ENCODE measurements at regions not wholly inside any gene's neighbourhood (a gene's known extent, or its start where the extent isn't known, plus 50 kb on each side); places are given as distances from the start of the nearest gene placed in this dataset.

- TF ChIP-seq CTCF (IDR thresholded peaks at IDR 0.05; ENCODE audit: low read length, missing control alignments) = no peak
- DNase-seq (ENCODE audit: low read depth) = no peak
- H3K4me3 ChIP-seq (replicated peaks; ENCODE audit: low read depth, low read length) = no peak overlapping the region
Measured at GRCh38 chr10:60677531-60678129, 100.6 kb upstream of the CDK1 start.

- no peak overlapping the region for H3K4me3 ChIP-seq (replicated peaks; ENCODE audit: low read depth, low read length)
- no peak for DNase-seq (ENCODE audit: low read depth)
- TF ChIP-seq CTCF (IDR thresholded peaks at IDR 0.05; ENCODE audit: low read length, missing control alignments) = no peak
Measured at GRCh38 chr10:60675236-60675635, 103.0 kb upstream of the CDK1 start.

DNA sequence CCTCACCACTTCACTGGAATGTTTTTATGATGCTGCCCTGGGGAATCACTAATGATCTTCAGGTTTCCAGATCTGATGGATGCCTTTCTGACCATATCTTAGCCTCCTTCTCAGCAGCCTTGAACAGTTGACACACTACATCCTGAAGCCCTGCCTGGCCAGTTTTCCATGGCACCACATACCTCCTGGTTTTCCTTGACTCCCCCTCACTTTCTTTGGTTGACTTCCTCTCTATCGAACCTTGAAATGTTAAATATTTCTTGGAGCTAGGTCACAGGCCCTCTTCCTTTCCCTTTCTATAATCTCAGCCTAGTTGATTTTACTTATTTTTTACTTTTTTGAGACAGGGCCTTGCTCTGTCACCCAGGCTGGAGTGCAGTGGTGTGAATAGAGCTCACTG is 108.8 kb upstream of the CDK1 start:
- H3K4me3 ChIP-seq (replicated peaks; ENCODE audit: low read depth, low read length) = no peak overlapping the region
- no peak for DNase-seq (ENCODE audit: low read depth)

DNA sequence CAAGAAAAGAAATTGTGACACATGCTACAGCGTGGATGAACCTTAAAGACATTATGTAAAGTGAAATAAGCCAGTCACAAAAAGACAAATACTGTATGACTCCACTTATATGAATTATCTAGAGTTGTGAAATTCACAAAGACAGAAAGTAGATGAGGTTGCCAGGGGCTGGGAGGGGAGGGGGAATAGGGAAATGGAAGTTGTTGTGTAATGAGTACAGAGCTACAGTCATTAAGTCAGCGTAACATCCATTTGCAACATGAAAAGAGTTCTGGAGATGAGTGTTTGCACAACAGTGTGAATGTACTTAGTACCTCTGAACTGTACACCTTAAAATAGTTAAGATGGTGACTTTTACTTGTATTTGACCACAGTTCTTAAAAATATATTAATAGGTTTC is 112.1 kb upstream of the CDK1 start:
- TF ChIP-seq CTCF (IDR thresholded peaks at IDR 0.05; ENCODE audit: low read length, missing control alignments) = no peak
- DNase-seq (ENCODE audit: low read depth) = peak; percentile 69
- H3K4me3 ChIP-seq (replicated peaks; ENCODE audit: low read depth, low read length) = no peak overlapping the region

More for the DNA sequence above, 108.8 kb upstream of the CDK1 start:
- TF ChIP-seq CTCF (IDR thresholded peaks at IDR 0.05; ENCODE audit: low read length, missing control alignments) = no peak

DNA sequence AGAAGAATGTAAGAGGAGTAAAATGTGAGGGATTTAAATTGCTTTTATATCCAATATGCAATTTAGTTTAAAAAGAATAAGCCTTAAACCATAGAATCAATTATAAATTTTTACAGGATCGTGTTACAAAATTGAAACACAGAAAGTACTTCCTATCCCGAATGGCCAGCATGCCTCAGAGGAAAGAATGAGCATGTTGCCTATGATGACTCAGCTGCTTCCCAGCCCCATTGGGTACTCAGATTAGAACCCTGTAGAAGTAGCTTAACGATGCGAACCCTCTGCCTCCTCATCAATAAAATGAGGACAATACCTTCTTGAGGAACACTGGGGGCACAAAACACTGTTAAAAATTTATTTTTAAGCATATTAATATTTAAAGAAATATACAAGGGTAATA is 113.4 kb upstream of the CDK1 start:
- no peak for TF ChIP-seq CTCF (IDR thresholded peaks at IDR 0.05; ENCODE audit: low read length, missing control alignments)
- H3K4me3 ChIP-seq (replicated peaks; ENCODE audit: low read depth, low read length) = no peak overlapping the region
- no peak for DNase-seq (ENCODE audit: low read depth)

GRCh38 chr10:60663850-60664249 is 114.4 kb upstream of the CDK1 start:
- TF ChIP-seq CTCF (IDR thresholded peaks at IDR 0.05; ENCODE audit: low read length, missing control alignments) = no peak
- no peak for DNase-seq (ENCODE audit: low read depth)
- no peak overlapping the region for H3K4me3 ChIP-seq (replicated peaks; ENCODE audit: low read depth, low read length)

GRCh38 chr10:60662917-60663614 is 115.2 kb upstream of the CDK1 start:
- TF ChIP-seq CTCF (IDR thresholded peaks at IDR 0.05; ENCODE audit: low read length, missing control alignments) = peak; percentile 4
- H3K4me3 ChIP-seq (replicated peaks; ENCODE audit: low read depth, low read length) = no peak overlapping the region
- peak; percentile 19 for DNase-seq (ENCODE audit: low read depth)

All from fibroblast of pulmonary artery (primary cell).